GM13976 (cell line): ENCODE measurements at regions not wholly inside any gene's neighbourhood (a gene's known extent, or its start where the extent isn't known, plus 50 kb on each side); places are given as distances from the start of the nearest gene placed in this dataset.

Experiments used
- DNase-seq: peaks from one replicate; pipeline ENCODE4 v3.0.0; 2012; ENCODE audit warnings: low spot score
- CTCF ChIP-seq: IDR thresholded peaks from 2 replicates; pipeline ENCODE4 v1.5.1; 2012; ENCODE audit warnings: borderline replicate concordance, mild to moderate bottlenecking; ENCODE audit not compliant: insufficient read depth; ENCODE audit errors: extremely low read depth, missing control alignments, control extremely low read depth
- in situ Hi-C: fragments of 300-500 bp; cut with MboI; formaldehyde crosslinking; loops from one replicate; pipeline ENCODE4 v1.12.0; 2022; ENCODE audit warnings: low sequenced_read_pairs, mixed read lengths, inconsistent platforms; ENCODE audit not compliant: unreplicated experiment

- no peak for DNase-seq
- in situ Hi-C loops, result no loop called here
Observed at GRCh38 chr12:94753036-94753679, 102.8 kb upstream of the TMCC3 start.

GRCh38 chr12:94750864-94751263, 100.5 kb upstream of the TMCC3 start:
- DNase-seq, result no peak
- in situ Hi-C loops, result no loop called here
- TF ChIP-seq CTCF, result no peak

More at GRCh38 chr12:94753036-94753679, 102.8 kb upstream of the TMCC3 start:
- no peak for TF ChIP-seq CTCF

- in situ Hi-C loops, result no loop called here
- no peak for TF ChIP-seq CTCF
- DNase-seq, result no peak
Observed at GRCh38 chr12:94749890-94750289, 99.5 kb upstream of the TMCC3 start.

- TF ChIP-seq CTCF, result no peak
- DNase-seq, result no peak
- in situ Hi-C loops, result no loop called here
Observed at GRCh38 chr12:94749455-94749854, 99.1 kb upstream of the TMCC3 start.

GRCh38 chr12:94748726-94749421, 98.5 kb upstream of the TMCC3 start:
- DNase-seq, result no peak
- in situ Hi-C loops, result no loop called here
- no peak for TF ChIP-seq CTCF

- no peak for TF ChIP-seq CTCF
- DNase-seq, result no peak
- in situ Hi-C loops, result no loop called here
Observed at GRCh38 chr12:94745562-94745961, 95.2 kb upstream of the TMCC3 start.
